Mesenchymal stem cell (in vitro differentiated cells and primary cell): ENCODE measurements at regions not wholly inside any gene's neighbourhood (a gene's known extent, or its start where the extent isn't known, plus 50 kb on each side); places are given as distances from the start of the nearest gene placed in this dataset.

Experiments
- DNase-seq: peaks from one replicate; pipeline ENCODE4 v3.0.0-alpha.2; 2013
- H2AFZ ChIP-seq: one replicate; pipeline ENCODE4 v1.6.1; 2013; ENCODE audit warnings: low read depth, mild to moderate bottlenecking, control low read depth, inconsistent platforms, low read length, moderate library complexity
- H2AK5ac ChIP-seq: 2 replicates; pipeline ENCODE4 v1.6.1; 2013; ENCODE audit warnings: low read length, moderate library complexity, mild to moderate bottlenecking, inconsistent platforms; ENCODE audit not compliant: severe bottlenecking
- H2BK120ac ChIP-seq: one replicate; pipeline ENCODE4 v1.6.1; 2013; ENCODE audit warnings: low read depth, mild to moderate bottlenecking, inconsistent platforms, low read length, moderate library complexity
- H2BK12ac ChIP-seq, 2 experiments: one replicate each; pipeline ENCODE4 v1.6.1; 2013; ENCODE audit warnings: inconsistent platforms in 2 of 2, low read length in 2 of 2, mild to moderate bottlenecking in 2 of 2, moderate library complexity in 2 of 2, control low read depth in 1 of 2
- H2BK15ac ChIP-seq: one replicate; pipeline ENCODE4 v1.6.1; 2013; ENCODE audit warnings: mild to moderate bottlenecking, low read depth, inconsistent platforms; ENCODE audit not compliant: poor library complexity, severe bottlenecking
- H2BK5ac ChIP-seq: 2 replicates; pipeline ENCODE4 v1.6.1; 2013; ENCODE audit warnings: low read depth, mild to moderate bottlenecking, low read length, control low read depth, inconsistent platforms; ENCODE audit not compliant: poor library complexity, severe bottlenecking
- H3K14ac ChIP-seq, 2 experiments: one replicate each; pipeline ENCODE4 v1.6.1; 2013; ENCODE audit warnings: inconsistent platforms in 2 of 2, low read length in 2 of 2, control low read depth in 1 of 2, mild to moderate bottlenecking in 1 of 2, moderate library complexity in 1 of 2
- H3K18ac ChIP-seq, 2 experiments: one replicate each; pipeline ENCODE4 v1.6.1; 2013; ENCODE audit warnings: inconsistent platforms in 2 of 2, low read length in 2 of 2, control low read depth in 1 of 2, low read depth in 1 of 2, mild to moderate bottlenecking in 1 of 2
- H3K23ac ChIP-seq, 2 experiments: one replicate each; pipeline ENCODE4 v1.6.1; 2013; ENCODE audit warnings: inconsistent platforms in 2 of 2, low read length in 2 of 2, mild to moderate bottlenecking in 2 of 2, moderate library complexity in 2 of 2, control low read depth in 1 of 2
- H3K27ac ChIP-seq: 2 replicates; pipeline ENCODE4 v1.5.1; 2013; ENCODE audit warnings: mild to moderate bottlenecking, moderate library complexity, low read length, control low read depth, inconsistent platforms; ENCODE audit not compliant: poor library complexity, severe bottlenecking
- H3K27me3 ChIP-seq, 2 experiments: 2 replicates each; pipeline versions ENCODE4 v1.6.1 to v1.7.0; 2013; ENCODE audit warnings: low read length in 2 of 2, mild to moderate bottlenecking in 2 of 2, moderate library complexity in 2 of 2, control low read depth in 1 of 2, inconsistent platforms in 1 of 2; ENCODE audit not compliant: control insufficient read depth in 1 of 2, insufficient read depth in 1 of 2
- H3K36me3 ChIP-seq, 2 experiments: 2 replicates each; pipeline versions ENCODE4 v1.6.1 to v1.7.0; 2013; ENCODE audit warnings: low read length in 2 of 2, control low read depth in 1 of 2, inconsistent platforms in 1 of 2, low read depth in 1 of 2, mild to moderate bottlenecking in 1 of 2; ENCODE audit not compliant: insufficient read depth in 2 of 2, control insufficient read depth in 1 of 2
- H3K4ac ChIP-seq, 2 experiments: one replicate each; pipeline ENCODE4 v1.6.1; 2013; ENCODE audit warnings: inconsistent platforms in 2 of 2, low read length in 2 of 2, mild to moderate bottlenecking in 2 of 2, moderate library complexity in 2 of 2, control low read depth in 1 of 2, low read depth in 1 of 2
- H3K4me1 ChIP-seq: 2 replicates; pipeline ENCODE4 v1.6.1; 2013; ENCODE audit warnings: low read depth, low read length, control low read depth; ENCODE audit not compliant: control insufficient read depth, insufficient read depth
- H3K4me2 ChIP-seq: 2 replicates; pipeline ENCODE4 v1.6.1; 2013; ENCODE audit warnings: low read length, mild to moderate bottlenecking, inconsistent platforms; ENCODE audit not compliant: poor library complexity, severe bottlenecking
- H3K4me3 ChIP-seq, 2 experiments: 2 replicates each; pipeline versions ENCODE4 v1.5.1 to v1.7.0; 2013; ENCODE audit warnings: low read length in 2 of 2, mild to moderate bottlenecking in 2 of 2, control low read depth in 1 of 2, low read depth in 1 of 2; ENCODE audit not compliant: insufficient read depth in 1 of 2
- H3K79me1 ChIP-seq: replicated peaks from 2 replicates; pipeline ENCODE4 v1.6.1; 2013; ENCODE audit warnings: mild to moderate bottlenecking, control low read depth, low read length, inconsistent platforms; ENCODE audit not compliant: poor library complexity, severe bottlenecking
- H3K9ac ChIP-seq: 2 replicates; pipeline ENCODE4 v1.7.0; 2013; ENCODE audit warnings: mild to moderate bottlenecking, low read length, moderate library complexity
- H3K9me3 ChIP-seq: 2 replicates; pipeline ENCODE4 v1.7.0; 2013; ENCODE audit warnings: mild to moderate bottlenecking, low read length; ENCODE audit not compliant: control insufficient read depth
- H4K8ac ChIP-seq: one replicate; pipeline ENCODE4 v1.6.1; 2013; ENCODE audit warnings: inconsistent platforms, mild to moderate bottlenecking, low read length, moderate library complexity
- H4K91ac ChIP-seq: one replicate; pipeline ENCODE4 v1.6.1; 2013; ENCODE audit warnings: mild to moderate bottlenecking, low read length, inconsistent platforms
- WGBS: methylation state at CpG from one replicate; pipeline ENCODE4 v1.1.7; 2013; ENCODE audit warnings: mixed read lengths; 5-methylcytosine and 5-hydroxymethylcytosine counted together

DNA sequence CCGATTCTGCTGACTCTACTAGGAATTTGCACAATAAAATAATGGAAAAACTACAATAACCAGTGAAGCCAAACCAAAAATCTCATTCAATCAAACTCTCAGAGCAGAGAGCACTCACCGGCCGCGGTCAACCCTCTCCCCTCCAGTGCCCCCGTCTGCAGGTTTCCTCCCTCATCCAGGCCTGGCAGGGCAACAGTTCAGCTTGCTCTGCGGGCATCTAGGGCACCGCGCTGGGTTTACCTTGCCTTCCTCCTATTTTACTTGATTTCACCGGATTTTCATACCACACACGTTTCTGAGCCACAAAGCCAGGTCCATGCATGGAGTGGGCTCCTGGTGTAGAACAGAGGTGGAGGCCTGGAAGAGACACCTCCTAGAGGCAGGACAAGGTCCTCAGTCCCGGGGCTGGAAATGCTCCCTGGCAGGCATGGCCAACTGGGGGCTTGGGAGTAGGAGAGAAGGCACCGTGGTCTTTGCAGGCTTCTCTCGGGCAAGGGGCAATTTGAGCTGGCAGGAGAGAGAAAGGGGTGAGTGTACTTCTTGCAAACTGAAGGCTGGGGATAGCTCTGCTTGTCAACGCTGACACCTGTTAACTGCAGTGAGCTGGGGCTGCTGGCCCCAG, 938.4 kb downstream of the BRD1 start:
- 82% methylated on average over 11 of the region's 14 CpGs for WGBS
- no peak overlapping the region for H3K14ac ChIP-seq
- H4K8ac ChIP-seq, result no peak overlapping the region

DNA sequence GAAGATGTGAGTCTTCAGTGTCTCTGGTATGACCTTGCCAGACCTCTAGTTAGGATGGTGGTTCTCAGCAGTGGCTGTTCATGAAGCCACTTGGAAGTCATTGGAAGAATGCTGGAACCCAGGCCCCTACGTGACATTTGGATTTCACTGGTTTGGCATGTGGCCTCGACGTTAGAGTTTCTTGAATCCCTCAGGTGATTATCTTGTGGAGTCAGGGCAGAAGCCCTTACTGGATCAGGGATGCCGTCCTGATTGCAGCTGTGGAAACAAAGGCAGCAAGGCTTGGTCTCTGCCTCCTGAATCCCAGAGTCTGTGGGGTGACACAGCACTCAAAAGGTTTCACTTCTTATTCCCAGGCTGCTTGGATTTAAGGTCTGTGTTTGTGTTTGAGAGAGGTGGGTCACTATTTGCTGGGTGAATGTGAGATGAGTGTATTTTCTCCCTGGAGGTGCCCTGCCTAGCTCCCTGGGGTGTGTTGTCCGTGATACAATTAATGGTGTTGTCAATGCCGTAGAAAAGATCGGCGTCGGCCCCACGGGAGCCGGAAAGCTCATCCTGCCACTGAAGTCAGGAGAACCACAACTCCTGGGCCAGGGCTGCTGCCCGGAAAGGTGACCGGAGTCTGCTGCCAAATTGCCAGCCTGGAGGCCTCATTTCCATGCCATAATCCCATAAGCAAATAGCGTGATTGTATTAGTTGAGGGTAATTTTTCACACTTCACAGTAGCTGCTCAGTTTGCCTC, 939.0 kb downstream of the BRD1 start:
- H3K4me1 ChIP-seq, result no peaks in the 10 kb centered on the region
- no peak overlapping the region for H3K18ac ChIP-seq
- H3K9ac ChIP-seq, result no peak overlapping the region
- H4K8ac ChIP-seq, result no peak overlapping the region
- WGBS, result 82% methylated on average over 13 of the region's 14 CpGs
- no peak overlapping the region for H3K14ac ChIP-seq
- no peaks in the 10 kb centered on the region for H3K36me3 ChIP-seq
- H2BK15ac ChIP-seq, result no peak overlapping the region
- no peak overlapping the region for H2BK5ac ChIP-seq
- no peak overlapping the region for H2AFZ ChIP-seq
- H3K4ac ChIP-seq, result no peak overlapping the region
- H3K79me1 ChIP-seq, result no peaks in the 10 kb centered on the region
- no peak overlapping the region for H3K4me3 ChIP-seq
- H3K27ac ChIP-seq, result no peak overlapping the region
- no peak overlapping the region for H2BK12ac ChIP-seq
- peaks cover 3% of the 10 kb centered on the region for H3K9me3 ChIP-seq
- H4K91ac ChIP-seq, result no peak overlapping the region
- no peak overlapping the region for H3K4me2 ChIP-seq
- H2AK5ac ChIP-seq, result no peak overlapping the region
- no peak overlapping the region for H2BK120ac ChIP-seq
- no peak overlapping the region for H3K23ac ChIP-seq
- DNase-seq, result no peak
- no peaks in the 10 kb centered on the region for H3K27me3 ChIP-seq

More for the DNA sequence above, 938.4 kb downstream of the BRD1 start:
- no peak overlapping the region for H2BK120ac ChIP-seq
- DNase-seq, result no peak
- H3K4me1 ChIP-seq, result no peaks in the 10 kb centered on the region
- no peaks in the 10 kb centered on the region for H3K36me3 ChIP-seq
- no peak overlapping the region for H3K4ac ChIP-seq
- H2AFZ ChIP-seq, result no peak overlapping the region
- H3K27ac ChIP-seq, result no peak overlapping the region
- no peaks in the 10 kb centered on the region for H3K79me1 ChIP-seq
- no peak overlapping the region for H3K18ac ChIP-seq
- H3K27me3 ChIP-seq, result no peaks in the 10 kb centered on the region
- no peak overlapping the region for H3K4me3 ChIP-seq
- H2BK5ac ChIP-seq, result no peak overlapping the region
- no peak overlapping the region for H2AK5ac ChIP-seq
- H2BK15ac ChIP-seq, result no peak overlapping the region
- no peak overlapping the region for H2BK12ac ChIP-seq
- no peak overlapping the region for H4K91ac ChIP-seq
- no peak overlapping the region for H3K9ac ChIP-seq
- no peak overlapping the region for H3K23ac ChIP-seq
- H3K4me2 ChIP-seq, result no peak overlapping the region
- peaks cover 3% of the 10 kb centered on the region for H3K9me3 ChIP-seq

DNA sequence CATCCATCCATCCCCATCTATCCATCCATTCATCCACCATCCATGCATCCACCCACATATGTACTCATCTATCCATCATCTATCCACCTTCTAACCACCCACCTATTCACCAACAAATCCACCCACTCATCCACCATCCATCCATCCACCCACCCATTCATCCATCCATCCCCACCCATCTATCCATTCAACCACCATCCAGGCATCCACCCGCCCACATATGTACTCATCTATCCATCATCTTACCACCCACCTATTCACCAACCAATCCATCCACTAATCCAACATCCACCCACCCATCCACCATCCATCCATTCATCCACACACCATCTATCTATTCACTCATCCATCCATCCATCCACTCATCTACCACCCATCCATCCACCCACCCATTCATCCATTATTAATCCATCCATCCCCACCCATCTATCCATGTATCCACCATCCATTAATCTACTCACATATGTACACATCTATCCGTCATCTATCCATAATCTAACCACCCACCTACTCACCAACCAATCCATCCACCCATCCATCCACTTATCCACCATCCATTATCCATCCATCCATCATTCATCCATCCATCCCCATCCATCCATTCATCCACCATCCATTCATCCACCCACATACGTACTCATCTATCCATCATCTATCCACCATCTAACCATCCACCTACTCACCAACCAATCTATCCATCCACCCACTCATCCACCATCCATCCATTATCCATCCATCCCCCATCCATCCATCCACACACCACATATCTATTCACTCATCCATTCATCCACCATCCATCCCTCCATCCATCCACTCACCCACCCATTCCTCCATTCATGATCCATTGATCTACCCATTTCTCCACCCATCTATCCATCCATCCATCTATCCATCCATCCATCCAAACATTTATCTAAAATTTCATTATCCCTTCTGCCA, 940.0 kb downstream of the BRD1 start:
- Histone ChIP-seq H2BK5ac (no peak overlapping the region), H2AFZ (no peak overlapping the region), H3K4ac (no peak overlapping the region), H2AK5ac (no peak overlapping the region), H3K14ac (no peak overlapping the region), H2BK15ac (no peak overlapping the region), H4K8ac (no peak overlapping the region), H2BK12ac (no peak overlapping the region), H3K9me3 (peaks cover 3% of the 10 kb centered on the region), H3K23ac (no peak overlapping the region), H3K79me1 (no peaks in the 10 kb centered on the region), H4K91ac (no peak overlapping the region), H3K4me1 (no peaks in the 10 kb centered on the region), H2BK120ac (no peak overlapping the region), H3K27ac (no peak overlapping the region), H3K18ac (no peak overlapping the region), H3K36me3 (no peaks in the 10 kb centered on the region), H3K9ac (no peak overlapping the region), H3K4me3 (no peak overlapping the region), H3K4me2 (no peak overlapping the region), H3K27me3 (no peaks in the 10 kb centered on the region)
- 81% methylated on average over 3 of the region's 3 CpGs for WGBS
- DNase-seq, result no peak
